ENCODE measurements at regions not wholly inside any gene's neighbourhood (a gene's known extent, or its start where the extent isn't known, plus 50 kb on each side); places are given as distances from the start of the nearest gene placed in this dataset.

- CTCF ChIA-PET = interaction anchor here (0.7 kb wide), 1 partner anchor 433 kb away, joined by 3 read pairs; no protein-coding TSS in a partner anchor
- Histone ChIP-seq H3K79me2 (ENCODE audit: control insufficient read depth, insufficient read depth, low read length) (no peaks in the 10 kb centered on the region), H4K20me1 (ENCODE audit: control insufficient read depth, insufficient read depth) (no peaks in the 10 kb centered on the region), H3K9ac (ENCODE audit: control insufficient read depth, insufficient read depth, low read length) (no peak overlapping the region), H3K36me3 (ENCODE audit: control insufficient read depth in 2 of 2, insufficient read depth in 2 of 2, low read length in 1 of 2) (no peaks in the 10 kb centered on the region), H2AFZ (ENCODE audit: control insufficient read depth, low read depth, low read length) (no peak overlapping the region), H3K4me1 (ENCODE audit: control insufficient read depth, insufficient read depth, low read length) (no peaks in the 10 kb centered on the region), H3K27ac (ENCODE audit: control insufficient read depth, insufficient read depth) (no peak overlapping the region), H3K27me3 (replicated peaks in 1 of 2; ENCODE audit: control insufficient read depth in 2 of 2, insufficient read depth in 2 of 2, low read length in 1 of 2) (no peaks in the 10 kb centered on the region; a peak in 1 of 4 replicates), H3K9me3 (replicated peaks; ENCODE audit: control insufficient read depth, insufficient read depth, low read length) (no peaks in the 10 kb centered on the region), H3K4me3 (no peak overlapping the region), H3K4me2 (ENCODE audit: control insufficient read depth, insufficient read depth) (no peak overlapping the region)
- POLR2A ChIA-PET = no interaction called here
- RAD21 ChIA-PET (ENCODE audit: unreplicated experiment) = no interaction called here
- no peak for FAIRE-seq
- WGBS (ENCODE audit: insufficient coverage, insufficient replicate concordance, low lambda C conversion rate, missing lambda C conversion rate) = 46% methylated on average over 5 of the region's 5 CpGs
- DNase-seq (ENCODE audit: low read depth, low spot score) = no peak
- BruUV-seq (replicated peaks) = no TSS peak
- ATAC-seq = no peak
- TF ChIP-seq HDAC2 (IDR thresholded peaks at IDR 0.05) = no peak
- TF ChIP-seq CBX5 (IDR thresholded peaks at IDR 0.05; ENCODE audit: low read depth) = no peak
- TF ChIP-seq CEBPB (IDR thresholded peaks at IDR 0.05; ENCODE audit: borderline replicate concordance in 1 of 2, low read depth in 2 of 2, low read length in 2 of 2) = no peak
- no peak for TF ChIP-seq BCL3 (IDR thresholded peaks at IDR 0.05; ENCODE audit: borderline replicate concordance, insufficient read depth, low read depth, low read length, poor library complexity, severe bottlenecking)
- no peak for TF ChIP-seq CREB1 (IDR thresholded peaks at IDR 0.05; ENCODE audit: low read depth)
- no peak for TF ChIP-seq STAT3 (IDR thresholded peaks at IDR 0.05; ENCODE audit: low read depth, low read length)
- intact Hi-C loops (cut with micrococcal nuclease; ENCODE audit: unreplicated experiment) (no loop called here), in situ Hi-C loops (cut with MboI) (no loop called here)
- SMC1A ChIA-PET (ENCODE audit: uncharacterized antibody, unreplicated experiment) = interaction anchor here (0.6 kb wide), 1 partner anchor 30 kb away, joined by 3 read pairs; no protein-coding TSS in a partner anchor
Observed at GRCh38 chr2:234592541-234592940, 95.7 kb upstream of the ARL4C start.

- no peak overlapping the region for H3K4me3 ChIP-seq
- in situ Hi-C loops (cut with MboI) = no loop called here
- H3K36me3 ChIP-seq (ENCODE audit: control insufficient read depth in 2 of 2, insufficient read depth in 2 of 2, low read length in 1 of 2) = no peaks in the 10 kb centered on the region
- H3K4me1 ChIP-seq (ENCODE audit: control insufficient read depth, insufficient read depth, low read length) = no peaks in the 10 kb centered on the region
- no peaks in the 10 kb centered on the region for H3K79me2 ChIP-seq (ENCODE audit: control insufficient read depth, insufficient read depth, low read length)
- ChIA-PET RAD21 (ENCODE audit: unreplicated experiment) (no interaction called here), SMC1A (ENCODE audit: uncharacterized antibody, unreplicated experiment) (no interaction called here), POLR2A (no interaction called here), CTCF (no interaction called here)
- no peak overlapping the region for H3K4me2 ChIP-seq (ENCODE audit: control insufficient read depth, insufficient read depth)
- BruUV-seq (replicated peaks) = no TSS peak
- no peak overlapping the region for H2AFZ ChIP-seq (ENCODE audit: control insufficient read depth, low read depth, low read length)
- DNase-seq (ENCODE audit: low read depth, low spot score) (no peak), FAIRE-seq (no peak), ATAC-seq (no peak)
- no peak overlapping the region for H3K27ac ChIP-seq (ENCODE audit: control insufficient read depth, insufficient read depth)
- 0% methylated on average over 3 of the region's 3 CpGs for WGBS (ENCODE audit: insufficient coverage, insufficient replicate concordance, low lambda C conversion rate, missing lambda C conversion rate)
- H4K20me1 ChIP-seq (ENCODE audit: control insufficient read depth, insufficient read depth) = no peaks in the 10 kb centered on the region
- H3K27me3 ChIP-seq (replicated peaks in 1 of 2; ENCODE audit: control insufficient read depth in 2 of 2, insufficient read depth in 2 of 2, low read length in 1 of 2) = no peaks in the 10 kb centered on the region; a peak in 1 of 4 replicates
- no peak overlapping the region for H3K9ac ChIP-seq (ENCODE audit: control insufficient read depth, insufficient read depth, low read length)
- intact Hi-C loops (cut with micrococcal nuclease; ENCODE audit: unreplicated experiment) = no loop called here
- H3K9me3 ChIP-seq (replicated peaks; ENCODE audit: control insufficient read depth, insufficient read depth, low read length) = no peaks in the 10 kb centered on the region
- TF ChIP-seq MTA2 (IDR thresholded peaks at IDR 0.05; ENCODE audit: low read depth) = no peak
- no peak for TF ChIP-seq NKRF (conservative IDR thresholded peaks at IDR 0.05)
- TF ChIP-seq SUZ12 (IDR thresholded peaks at IDR 0.05; ENCODE audit: unreplicated experiment) = no peak
- no peak for TF ChIP-seq GABPA (IDR thresholded peaks at IDR 0.05; ENCODE audit: low read depth)
- TF ChIP-seq STAT3 (IDR thresholded peaks at IDR 0.05; ENCODE audit: low read depth, low read length) = no peak
- TF ChIP-seq RB1 (IDR thresholded peaks at IDR 0.05; ENCODE audit: borderline replicate concordance) = no peak
- TF ChIP-seq IKZF1 (conservative IDR thresholded peaks at IDR 0.05) = no peak
- no peak for TF ChIP-seq SMC3 (IDR thresholded peaks at IDR 0.05; ENCODE audit: borderline replicate concordance, low read length)
- no peak for TF ChIP-seq EED (IDR thresholded peaks at IDR 0.05; ENCODE audit: low read depth)
- TF ChIP-seq EGR1 (IDR thresholded peaks at IDR 0.05; ENCODE audit: borderline replicate concordance in 1 of 2, low read depth in 2 of 2, low read length in 2 of 2) = no peak
- TF ChIP-seq SMAD5 (IDR thresholded peaks at IDR 0.05; ENCODE audit: low read depth) = no peak
- TF ChIP-seq CHD1 (IDR thresholded peaks at IDR 0.05; ENCODE audit: low read depth, low read length) = no peak
Observed at GRCh38 chr2:234590076-234590475, 93.2 kb upstream of the ARL4C start.
